Erythroblast (primary cell): ENCODE measurements at regions not wholly inside any gene's neighbourhood (a gene's known extent, or its start where the extent isn't known, plus 50 kb on each side); places are given as distances from the start of the nearest gene placed in this dataset.

ENCODE experiments used
- DNase-seq, 2 experiments: peaks; one replicate each; lab custom pipeline; 2025; lab: John Stamatoyannopoulos, UW
- GATA1 ChIP-seq: IDR thresholded peaks from 2 replicates; pipeline ENCODE4 v1.6.1; 2011; ENCODE audit warnings: low read depth, mild to moderate bottlenecking, control low read depth, low read length, moderate library complexity
- POLR2A ChIP-seq: IDR thresholded peaks from 2 replicates; pipeline ENCODE4 v1.6.1; 2011; ENCODE audit warnings: mild to moderate bottlenecking, low read length

- TF ChIP-seq POLR2A, result no peak
- TF ChIP-seq GATA1, result no peak
- DNase-seq, result no peak
Observed at GRCh38 chr18:67265464-67266245, 250.9 kb downstream of the DSEL start.

- DNase-seq, result no peak
Observed at GRCh38 chr18:67261931-67262552, 254.5 kb downstream of the DSEL start.

GRCh38 chr18:67260841-67261240, 255.7 kb downstream of the DSEL start:
- TF ChIP-seq GATA1 (no peak), POLR2A (no peak)

More at GRCh38 chr18:67261931-67262552, 254.5 kb downstream of the DSEL start:
- no peak for TF ChIP-seq POLR2A
- TF ChIP-seq GATA1, result no peak

GRCh38 chr18:67250776-67251424, 265.6 kb downstream of the DSEL start:
- DNase-seq, result no peak
- no peak for TF ChIP-seq GATA1
- no peak for TF ChIP-seq POLR2A

More at GRCh38 chr18:67260841-67261240, 255.7 kb downstream of the DSEL start:
- no peak for DNase-seq

- TF ChIP-seq GATA1 (no peak), POLR2A (no peak)
- DNase-seq, result no peak
Observed at GRCh38 chr18:67243799-67244587, 272.5 kb downstream of the DSEL start.

- DNase-seq, result no peak
- no peak for TF ChIP-seq GATA1
- TF ChIP-seq POLR2A, result no peak
Observed at GRCh38 chr18:67242001-67242400, 274.5 kb downstream of the DSEL start.

GRCh38 chr18:67241299-67241698, 275.2 kb downstream of the DSEL start:
- TF ChIP-seq GATA1 (no peak), POLR2A (no peak)
- DNase-seq, result no peak

- no peak for DNase-seq
- TF ChIP-seq GATA1 (no peak), POLR2A (no peak)
Observed at GRCh38 chr18:67239826-67240225, 276.7 kb downstream of the DSEL start.

- no peak for DNase-seq
- TF ChIP-seq GATA1, result no peak
- TF ChIP-seq POLR2A, result no peak
Observed at GRCh38 chr18:67232991-67233390, 283.5 kb downstream of the DSEL start.

- no peak for TF ChIP-seq GATA1
- no peak for DNase-seq
Observed at GRCh38 chr18:67232406-67232805, 284.1 kb downstream of the DSEL start.

GRCh38 chr18:67222887-67223286, 293.6 kb downstream of the DSEL start:
- no peak for DNase-seq
- TF ChIP-seq GATA1 (no peak), POLR2A (no peak)

- DNase-seq, result no peak
- TF ChIP-seq GATA1, result no peak
- TF ChIP-seq POLR2A, result no peak
Observed at GRCh38 chr18:67219821-67220220, 296.7 kb downstream of the DSEL start.

GRCh38 chr18:67218556-67218955, 298.0 kb downstream of the DSEL start:
- no peak for DNase-seq
- TF ChIP-seq GATA1, result no peak
- no peak for TF ChIP-seq POLR2A
